GM23338 (cell line): ENCODE measurements at regions not wholly inside any gene's neighbourhood (a gene's known extent, or its start where the extent isn't known, plus 50 kb on each side); places are given as distances from the start of the nearest gene placed in this dataset.

ENCODE experiments used
- ATAC-seq: fragments of 200-7000 bp; cut with Tn5 transposase; 3 replicates; pipeline ENCODE4 v1.9.1; 2020
- DNase-seq: peaks from one replicate; pipeline ENCODE4 v3.0.0-alpha.2; 2015; ENCODE audit warnings: low spot score
- H2AFZ ChIP-seq: fragments of 200-600 bp; sonication (generic); 2 replicates; pipeline ENCODE4 v1.8.0; 2016; ENCODE audit warnings: antibody characterized with exemption, mild to moderate bottlenecking, moderate library complexity
- H3F3A ChIP-seq: fragments of 200-600 bp; sonication (generic); replicated peaks from 2 replicates; pipeline ENCODE4 v1.8.0; 2017; ENCODE audit warnings: antibody characterized with exemption, mixed run types, low read depth
- H3K27ac ChIP-seq: fragments of 200-600 bp; sonication (generic); 2 replicates; pipeline ENCODE4 v1.6.1; 2016; ENCODE audit warnings: low read depth
- H3K27me3 ChIP-seq: fragments of 200-600 bp; sonication (generic); 2 replicates; pipeline ENCODE4 v1.8.0; 2016; ENCODE audit warnings: mild to moderate bottlenecking, mixed run types, moderate library complexity; ENCODE audit not compliant: insufficient read depth
- H3K36me3 ChIP-seq: fragments of 200-600 bp; sonication (generic); 2 replicates; pipeline ENCODE4 v1.8.0; 2016; ENCODE audit warnings: mild to moderate bottlenecking; ENCODE audit not compliant: insufficient read depth
- H3K4me1 ChIP-seq: fragments of 200-600 bp; sonication (generic); 2 replicates; pipeline ENCODE4 v1.8.0; 2016; ENCODE audit warnings: mild to moderate bottlenecking, moderate library complexity; ENCODE audit not compliant: insufficient read depth
- H3K4me2 ChIP-seq: fragments of 200-600 bp; sonication (generic); 2 replicates; pipeline ENCODE4 v1.7.1; 2017; ENCODE audit warnings: mixed run types
- H3K4me3 ChIP-seq: fragments of 200-600 bp; sonication (generic); 2 replicates; pipeline ENCODE4 v1.6.1; 2016; ENCODE audit warnings: mixed run types
- H3K79me2 ChIP-seq: fragments of 200-600 bp; sonication (generic); replicated peaks from 2 replicates; pipeline ENCODE4 v1.8.0; 2017; ENCODE audit warnings: mild to moderate bottlenecking; ENCODE audit not compliant: insufficient read depth
- H3K9me2 ChIP-seq: fragments of 200-600 bp; sonication (generic); 2 replicates; pipeline ENCODE4 v1.8.0; 2017; ENCODE audit not compliant: insufficient read depth
- H4K20me1 ChIP-seq: fragments of 200-600 bp; sonication (generic); replicated peaks from 2 replicates; pipeline ENCODE4 v1.8.0; 2017; ENCODE audit warnings: mild to moderate bottlenecking; ENCODE audit not compliant: insufficient read depth
- H3K27ac Mint-ChIP-seq: 2 replicates; pipeline ENCODE4 v1.8.0; 2020; ENCODE audit warnings: inconsistent platforms, mild to moderate bottlenecking, moderate library complexity, mixed read lengths
- H3K27me3 Mint-ChIP-seq: 3 replicates; pipeline ENCODE4 v1.8.0; 2022; ENCODE audit warnings: low read depth, mild to moderate bottlenecking, moderate library complexity, mixed read lengths, inconsistent platforms; ENCODE audit not compliant: insufficient read depth, poor library complexity
- H3K36me3 Mint-ChIP-seq: 3 replicates; pipeline ENCODE4 v1.8.0; 2021; ENCODE audit warnings: low read depth, mild to moderate bottlenecking, inconsistent platforms, moderate library complexity, mixed read lengths
- H3K4me1 Mint-ChIP-seq: 3 replicates; pipeline ENCODE4 v1.8.0; 2020; ENCODE audit warnings: mild to moderate bottlenecking, inconsistent platforms, mixed read lengths
- H3K4me3 Mint-ChIP-seq: 3 replicates; pipeline ENCODE4 v1.8.0; 2021; ENCODE audit warnings: moderate library complexity, mild to moderate bottlenecking, inconsistent platforms, mixed read lengths
- H3K9me3 Mint-ChIP-seq: 3 replicates; pipeline ENCODE4 v1.8.0; 2020; ENCODE audit warnings: moderate library complexity, mild to moderate bottlenecking, inconsistent platforms, mixed read lengths
- CREB1 ChIP-seq: fragments of 250-450 bp; sonication (Bioruptor Pico); IDR thresholded peaks from 2 replicates; pipeline ENCODE4 v1.5.0; 2020; ENCODE audit warnings: low read depth, mild to moderate bottlenecking, moderate library complexity
- EZH2 ChIP-seq: fragments of 200-600 bp; sonication (generic); IDR thresholded peaks from one replicate; pipeline ENCODE4 v1.8.0; 2017; ENCODE audit warnings: antibody characterized with exemption, mild to moderate bottlenecking, low read depth; ENCODE audit not compliant: unreplicated experiment
- EZH2phosphoT487 ChIP-seq: fragments of 200-600 bp; sonication (generic); IDR thresholded peaks from one replicate; pipeline ENCODE4 v1.8.1; 2018; ENCODE audit warnings: antibody characterized with exemption; ENCODE audit not compliant: unreplicated experiment
- JUNB ChIP-seq: IDR thresholded peaks from one replicate; pipeline ENCODE4 v1.6.1; 2016; ENCODE audit warnings: antibody characterized with exemption; ENCODE audit not compliant: unreplicated experiment
- NANOG ChIP-seq: IDR thresholded peaks from 2 replicates; pipeline ENCODE4 v1.6.1; 2016; ENCODE audit warnings: antibody characterized with exemption, borderline replicate concordance
- POLR2AphosphoS5 ChIP-seq: IDR thresholded peaks from 2 replicates; pipeline ENCODE4 v1.6.1; 2016; ENCODE audit warnings: antibody characterized with exemption, low read depth
- STAT1 ChIP-seq: IDR thresholded peaks from one replicate; pipeline ENCODE4 v1.6.1; 2016; ENCODE audit warnings: antibody characterized with exemption; ENCODE audit not compliant: unreplicated experiment
- ZNF114 ChIP-seq: fragments of 250-450 bp; sonication (Bioruptor Pico); IDR thresholded peaks from 2 replicates; pipeline ENCODE4 v1.5.0; 2020; ENCODE audit warnings: mild to moderate bottlenecking, moderate library complexity
- ZNF331 ChIP-seq: fragments of 250-450 bp; sonication (Bioruptor Pico); IDR thresholded peaks from 2 replicates; pipeline ENCODE4 v1.5.0; 2020; ENCODE audit warnings: low read depth, mild to moderate bottlenecking, moderate library complexity
- TF ChIP-seq, protein P1 (sequence below), 2 experiments: fragments of 200-600 bp in 1 of 2; sonication (generic) in 1 of 2; conservative IDR thresholded peaks; 2 replicates each; pipeline versions ENCODE4 v1.5.1 to v1.6.1; 2016 to 2017; ENCODE audit warnings: antibody characterized with exemption in 2 of 2, low read depth in 2 of 2, mild to moderate bottlenecking in 2 of 2, moderate library complexity in 1 of 2
- TF ChIP-seq, protein P2 (sequence below): IDR thresholded peaks from 2 replicates; pipeline ENCODE4 v1.6.1; 2016; ENCODE audit warnings: antibody characterized with exemption
- TF ChIP-seq, protein P3 (sequence below): fragments of 250-450 bp; sonication (Bioruptor Pico); IDR thresholded peaks from 2 replicates; pipeline ENCODE4 v1.5.0; 2020; ENCODE audit warnings: mild to moderate bottlenecking, moderate library complexity

DNA sequence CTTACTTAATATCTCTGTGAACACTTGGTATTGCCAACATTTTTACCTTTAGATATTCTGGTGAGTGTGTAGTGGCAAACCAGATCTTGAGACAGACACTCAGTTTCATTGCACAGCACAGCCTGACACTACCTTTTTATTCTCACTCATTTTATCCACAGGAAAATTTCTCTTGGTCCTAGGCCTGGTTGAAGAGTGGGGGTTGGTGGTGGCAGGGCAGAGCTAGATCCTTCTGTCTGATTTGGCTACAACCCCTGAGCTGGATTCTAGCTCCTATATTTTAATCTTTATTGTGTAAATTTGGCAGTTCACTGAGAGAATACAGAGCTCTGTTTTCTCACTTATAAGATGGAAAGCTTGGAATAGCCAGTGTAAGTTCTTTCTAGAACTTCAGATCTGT, 396.9 kb downstream of the LRIG3 start:
- TF ChIP-seq EZH2 (no peak), POLR2AphosphoS5 (no peak), CREB1 (CRISPR knock-in tag) (no peak), ZNF114 (CRISPR knock-in tag) (no peak), JUNB (no peak), EZH2phosphoT487 (no peak), ZNF331 (CRISPR knock-in tag) (no peak), STAT1 (no peak), NANOG (no peak)
- TF ChIP-seq, protein P1, sequence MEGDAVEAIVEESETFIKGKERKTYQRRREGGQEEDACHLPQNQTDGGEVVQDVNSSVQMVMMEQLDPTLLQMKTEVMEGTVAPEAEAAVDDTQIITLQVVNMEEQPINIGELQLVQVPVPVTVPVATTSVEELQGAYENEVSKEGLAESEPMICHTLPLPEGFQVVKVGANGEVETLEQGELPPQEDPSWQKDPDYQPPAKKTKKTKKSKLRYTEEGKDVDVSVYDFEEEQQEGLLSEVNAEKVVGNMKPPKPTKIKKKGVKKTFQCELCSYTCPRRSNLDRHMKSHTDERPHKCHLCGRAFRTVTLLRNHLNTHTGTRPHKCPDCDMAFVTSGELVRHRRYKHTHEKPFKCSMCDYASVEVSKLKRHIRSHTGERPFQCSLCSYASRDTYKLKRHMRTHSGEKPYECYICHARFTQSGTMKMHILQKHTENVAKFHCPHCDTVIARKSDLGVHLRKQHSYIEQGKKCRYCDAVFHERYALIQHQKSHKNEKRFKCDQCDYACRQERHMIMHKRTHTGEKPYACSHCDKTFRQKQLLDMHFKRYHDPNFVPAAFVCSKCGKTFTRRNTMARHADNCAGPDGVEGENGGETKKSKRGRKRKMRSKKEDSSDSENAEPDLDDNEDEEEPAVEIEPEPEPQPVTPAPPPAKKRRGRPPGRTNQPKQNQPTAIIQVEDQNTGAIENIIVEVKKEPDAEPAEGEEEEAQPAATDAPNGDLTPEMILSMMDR (conservative IDR thresholded peaks at IDR 0.05; ENCODE audit: low read depth in 2 of 2): no peak
- TF ChIP-seq, protein P2, sequence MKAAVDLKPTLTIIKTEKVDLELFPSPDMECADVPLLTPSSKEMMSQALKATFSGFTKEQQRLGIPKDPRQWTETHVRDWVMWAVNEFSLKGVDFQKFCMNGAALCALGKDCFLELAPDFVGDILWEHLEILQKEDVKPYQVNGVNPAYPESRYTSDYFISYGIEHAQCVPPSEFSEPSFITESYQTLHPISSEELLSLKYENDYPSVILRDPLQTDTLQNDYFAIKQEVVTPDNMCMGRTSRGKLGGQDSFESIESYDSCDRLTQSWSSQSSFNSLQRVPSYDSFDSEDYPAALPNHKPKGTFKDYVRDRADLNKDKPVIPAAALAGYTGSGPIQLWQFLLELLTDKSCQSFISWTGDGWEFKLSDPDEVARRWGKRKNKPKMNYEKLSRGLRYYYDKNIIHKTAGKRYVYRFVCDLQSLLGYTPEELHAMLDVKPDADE: no peak
- Mint-ChIP-seq H3K4me1 (no peaks in the 10 kb centered on the region), H3K4me3 (no peak overlapping the region), H3K27me3 (no peaks in the 10 kb centered on the region), H3K36me3 (peaks cover 11% of the 10 kb centered on the region), H3K9me3 (peaks cover 13% of the 10 kb centered on the region), H3K27ac (no peak overlapping the region)
- Histone ChIP-seq H3K9me2 (0 out of 2 replicates have a peak, but pooled peaks cover 5% of the 10 kb centered on the region), H3K4me2 (no peak overlapping the region), H3K27me3 (no peaks in the 10 kb centered on the region), H3K36me3 (peaks cover 6% of the 10 kb centered on the region; the same call in 1 of the 2 replicates), H3K79me2 (no peaks in the 10 kb centered on the region), H3K4me1 (no peaks in the 10 kb centered on the region), H3F3A (no peaks in the 10 kb centered on the region), H3K27ac (no peak overlapping the region), H2AFZ (no peak overlapping the region), H4K20me1 (no peaks in the 10 kb centered on the region), H3K4me3 (no peak overlapping the region)
- DNase-seq: no peak
- ATAC-seq: no peak

DNA sequence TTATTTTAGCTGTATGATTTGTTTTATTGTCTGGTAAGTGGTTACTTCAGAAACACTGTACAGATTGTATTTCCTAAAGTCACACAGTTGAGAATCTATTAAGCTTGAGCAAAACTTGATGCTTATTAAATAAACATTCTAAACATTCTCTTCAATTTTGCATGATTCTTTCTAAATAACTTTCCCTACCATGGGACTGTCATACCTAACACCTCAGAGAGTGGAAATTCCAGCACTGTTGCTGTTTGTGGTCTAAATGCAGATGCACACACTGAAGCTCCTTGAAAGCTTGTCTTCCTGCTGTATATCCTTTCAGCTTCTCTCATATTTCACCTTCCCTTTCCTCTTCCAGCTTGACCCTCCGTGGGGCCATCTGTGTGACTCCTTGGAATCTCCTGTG, 392.0 kb downstream of the LRIG3 start:
- no peaks in the 10 kb centered on the region for H3K36me3 ChIP-seq
- no peaks in the 10 kb centered on the region for H3K36me3 Mint-ChIP-seq
- no peak overlapping the region for H3K4me3 ChIP-seq
- ATAC-seq (no peak), DNase-seq (no peak)
- H3K27me3 Mint-ChIP-seq: no peaks in the 10 kb centered on the region
- H4K20me1 ChIP-seq: no peaks in the 10 kb centered on the region
- no peak overlapping the region for H2AFZ ChIP-seq
- H3K79me2 ChIP-seq: no peaks in the 10 kb centered on the region
- no peak overlapping the region for H3K4me3 Mint-ChIP-seq
- no peaks in the 10 kb centered on the region for H3K4me1 Mint-ChIP-seq
- no peaks in the 10 kb centered on the region for H3K27me3 ChIP-seq
- H3F3A ChIP-seq: no peaks in the 10 kb centered on the region
- H3K27ac ChIP-seq: no peak overlapping the region
- H3K27ac Mint-ChIP-seq: no peak overlapping the region; the same call in 1 of the 2 replicates
- no peaks in the 10 kb centered on the region for H3K9me3 Mint-ChIP-seq
- H3K4me2 ChIP-seq: no peak overlapping the region
- peaks cover 9% of the 10 kb centered on the region for H3K9me2 ChIP-seq
- no peaks in the 10 kb centered on the region for H3K4me1 ChIP-seq
- TF ChIP-seq, protein P3, sequence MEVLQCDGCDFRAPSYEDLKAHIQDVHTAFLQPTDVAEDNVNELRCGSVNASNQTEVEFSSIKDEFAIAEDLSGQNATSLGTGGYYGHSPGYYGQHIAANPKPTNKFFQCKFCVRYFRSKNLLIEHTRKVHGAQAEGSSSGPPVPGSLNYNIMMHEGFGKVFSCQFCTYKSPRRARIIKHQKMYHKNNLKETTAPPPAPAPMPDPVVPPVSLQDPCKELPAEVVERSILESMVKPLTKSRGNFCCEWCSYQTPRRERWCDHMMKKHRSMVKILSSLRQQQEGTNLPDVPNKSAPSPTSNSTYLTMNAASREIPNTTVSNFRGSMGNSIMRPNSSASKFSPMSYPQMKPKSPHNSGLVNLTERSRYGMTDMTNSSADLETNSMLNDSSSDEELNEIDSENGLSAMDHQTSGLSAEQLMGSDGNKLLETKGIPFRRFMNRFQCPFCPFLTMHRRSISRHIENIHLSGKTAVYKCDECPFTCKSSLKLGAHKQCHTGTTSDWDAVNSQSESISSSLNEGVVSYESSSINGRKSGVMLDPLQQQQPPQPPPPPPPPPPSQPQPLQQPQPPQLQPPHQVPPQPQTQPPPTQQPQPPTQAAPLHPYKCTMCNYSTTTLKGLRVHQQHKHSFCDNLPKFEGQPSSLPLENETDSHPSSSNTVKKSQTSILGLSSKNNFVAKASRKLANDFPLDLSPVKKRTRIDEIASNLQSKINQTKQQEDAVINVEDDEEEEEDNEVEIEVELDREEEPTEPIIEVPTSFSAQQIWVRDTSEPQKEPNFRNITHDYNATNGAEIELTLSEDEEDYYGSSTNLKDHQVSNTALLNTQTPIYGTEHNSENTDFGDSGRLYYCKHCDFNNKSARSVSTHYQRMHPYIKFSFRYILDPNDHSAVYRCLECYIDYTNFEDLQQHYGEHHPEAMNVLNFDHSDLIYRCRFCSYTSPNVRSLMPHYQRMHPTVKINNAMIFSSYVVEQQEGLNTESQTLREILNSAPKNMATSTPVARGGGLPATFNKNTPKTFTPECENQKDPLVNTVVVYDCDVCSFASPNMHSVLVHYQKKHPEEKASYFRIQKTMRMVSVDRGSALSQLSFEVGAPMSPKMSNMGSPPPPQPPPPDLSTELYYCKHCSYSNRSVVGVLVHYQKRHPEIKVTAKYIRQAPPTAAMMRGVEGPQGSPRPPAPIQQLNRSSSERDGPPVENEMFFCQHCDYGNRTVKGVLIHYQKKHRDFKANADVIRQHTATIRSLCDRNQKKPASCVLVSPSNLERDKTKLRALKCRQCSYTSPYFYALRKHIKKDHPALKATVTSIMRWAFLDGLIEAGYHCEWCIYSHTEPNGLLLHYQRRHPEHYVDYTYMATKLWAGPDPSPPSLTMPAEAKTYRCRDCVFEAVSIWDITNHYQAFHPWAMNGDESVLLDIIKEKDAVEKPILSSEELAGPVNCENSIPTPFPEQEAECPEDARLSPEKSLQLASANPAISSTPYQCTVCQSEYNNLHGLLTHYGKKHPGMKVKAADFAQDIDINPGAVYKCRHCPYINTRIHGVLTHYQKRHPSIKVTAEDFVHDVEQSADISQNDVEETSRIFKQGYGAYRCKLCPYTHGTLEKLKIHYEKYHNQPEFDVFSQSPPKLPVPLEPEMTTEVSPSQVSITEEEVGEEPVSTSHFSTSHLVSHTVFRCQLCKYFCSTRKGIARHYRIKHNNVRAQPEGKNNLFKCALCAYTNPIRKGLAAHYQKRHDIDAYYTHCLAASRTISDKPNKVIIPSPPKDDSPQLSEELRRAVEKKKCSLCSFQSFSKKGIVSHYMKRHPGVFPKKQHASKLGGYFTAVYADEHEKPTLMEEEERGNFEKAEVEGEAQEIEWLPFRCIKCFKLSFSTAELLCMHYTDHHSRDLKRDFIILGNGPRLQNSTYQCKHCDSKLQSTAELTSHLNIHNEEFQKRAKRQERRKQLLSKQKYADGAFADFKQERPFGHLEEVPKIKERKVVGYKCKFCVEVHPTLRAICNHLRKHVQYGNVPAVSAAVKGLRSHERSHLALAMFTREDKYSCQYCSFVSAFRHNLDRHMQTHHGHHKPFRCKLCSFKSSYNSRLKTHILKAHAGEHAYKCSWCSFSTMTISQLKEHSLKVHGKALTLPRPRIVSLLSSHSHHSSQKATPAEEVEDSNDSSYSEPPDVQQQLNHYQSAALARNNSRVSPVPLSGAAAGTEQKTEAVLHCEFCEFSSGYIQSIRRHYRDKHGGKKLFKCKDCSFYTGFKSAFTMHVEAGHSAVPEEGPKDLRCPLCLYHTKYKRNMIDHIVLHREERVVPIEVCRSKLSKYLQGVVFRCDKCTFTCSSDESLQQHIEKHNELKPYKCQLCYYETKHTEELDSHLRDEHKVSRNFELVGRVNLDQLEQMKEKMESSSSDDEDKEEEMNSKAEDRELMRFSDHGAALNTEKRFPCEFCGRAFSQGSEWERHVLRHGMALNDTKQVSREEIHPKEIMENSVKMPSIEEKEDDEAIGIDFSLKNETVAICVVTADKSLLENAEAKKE (CRISPR knock-in tag): no peak
- TF ChIP-seq, protein P1 (conservative IDR thresholded peaks at IDR 0.05; ENCODE audit: low read depth in 2 of 2): no peak
- TF ChIP-seq EZH2 (no peak), CREB1 (CRISPR knock-in tag) (no peak)
